K562 (cell line): ENCODE measurements at regions not wholly inside any gene's neighbourhood (a gene's known extent, or its start where the extent isn't known, plus 50 kb on each side); places are given as distances from the start of the nearest gene placed in this dataset.

ENCODE experiments used
- CBX5 ChIP-seq: IDR thresholded peaks from 2 replicates; pipeline ENCODE4 v1.6.1; 2014; ENCODE audit warnings: low read depth, borderline replicate concordance
- CXXC5 ChIP-seq: fragments of 250-450 bp; sonication (Bioruptor Pico); IDR thresholded peaks from 2 replicates; pipeline ENCODE4 v1.8.0; 2022; ENCODE audit warnings: inconsistent platforms, mild to moderate bottlenecking, moderate library complexity
- NFE2L1 ChIP-seq: fragments of 450-650 bp; IDR thresholded peaks from 2 replicates; pipeline ENCODE4 v1.6.1; 2016; ENCODE audit warnings: missing genetic modification characterization, low read depth, mild to moderate bottlenecking, missing compliant biosample characterization, moderate library complexity, borderline replicate concordance
- NFXL1 ChIP-seq: fragments of 450-650 bp; formaldehyde crosslinking; IDR thresholded peaks from 2 replicates; pipeline ENCODE4 v1.4.0; 2021; ENCODE audit warnings: mild to moderate bottlenecking
- POLR2A ChIP-seq: fragments of 450-650 bp; conservative IDR thresholded peaks from 2 replicates; pipeline ENCODE4 v1.6.1; 2016
- POLR2B ChIP-seq: fragments of 450-650 bp; IDR thresholded peaks from 2 replicates; pipeline ENCODE4 v1.6.1; 2018; ENCODE audit warnings: low read depth; ENCODE audit not compliant: partially characterized antibody
- SMARCA4 ChIP-seq: fragments of 450-650 bp; IDR thresholded peaks from 2 replicates; pipeline ENCODE4 v1.6.1; 2016
- ZBTB17 ChIP-seq: fragments of 450-650 bp; formaldehyde crosslinking; IDR thresholded peaks from 2 replicates; pipeline ENCODE4 v1.4.0; 2020; ENCODE audit warnings: mild to moderate bottlenecking
- ZNF79 ChIP-seq: fragments of 250-450 bp; sonication (Bioruptor Pico); IDR thresholded peaks from 2 replicates; pipeline ENCODE4 v1.4.0; 2020; ENCODE audit warnings: low read depth, mild to moderate bottlenecking, moderate library complexity
- TF ChIP-seq, protein P1 (sequence below): fragments of 450-650 bp; IDR thresholded peaks from 2 replicates; pipeline ENCODE4 v1.6.1; 2016
- TF ChIP-seq, protein P2 (sequence below): sonication (generic); formaldehyde crosslinking; IDR thresholded peaks from 2 replicates; pipeline ENCODE4 v1.8.0; 2022; ENCODE audit warnings: mild to moderate bottlenecking, missing genetic modification reagents
- TF ChIP-seq, protein P3 (sequence below), 2 experiments: fragments of 450-650 bp; formaldehyde crosslinking in 1 of 2; IDR thresholded peaks; 2 replicates each; pipeline versions ENCODE4 v1.4.0 to v1.6.1; 2014 to 2020; ENCODE audit warnings: mild to moderate bottlenecking in 2 of 2, borderline replicate concordance in 1 of 2, low read depth in 1 of 2
- TF ChIP-seq, protein P4 (sequence below): IDR thresholded peaks from 3 replicates; pipeline ENCODE4 v1.6.1; 2011; ENCODE audit warnings: borderline replicate concordance, mild to moderate bottlenecking; ENCODE audit not compliant: insufficient read length, insufficient read depth
- TF ChIP-seq, protein P5 (sequence below), 3 experiments: IDR thresholded peaks in 2 of 3; conservative IDR thresholded peaks in 1 of 3; 2 replicates each; pipeline ENCODE4 v1.5.1; 2011 to 2012; ENCODE audit warnings: low read length in 3 of 3, mild to moderate bottlenecking in 3 of 3, control low read depth in 2 of 3, improper control_type of control experiment in 1 of 3, inconsistent platforms in 1 of 3, low read depth in 1 of 3, mixed read lengths in 1 of 3, moderate library complexity in 1 of 3; ENCODE audit not compliant: insufficient read depth in 2 of 3

DNA sequence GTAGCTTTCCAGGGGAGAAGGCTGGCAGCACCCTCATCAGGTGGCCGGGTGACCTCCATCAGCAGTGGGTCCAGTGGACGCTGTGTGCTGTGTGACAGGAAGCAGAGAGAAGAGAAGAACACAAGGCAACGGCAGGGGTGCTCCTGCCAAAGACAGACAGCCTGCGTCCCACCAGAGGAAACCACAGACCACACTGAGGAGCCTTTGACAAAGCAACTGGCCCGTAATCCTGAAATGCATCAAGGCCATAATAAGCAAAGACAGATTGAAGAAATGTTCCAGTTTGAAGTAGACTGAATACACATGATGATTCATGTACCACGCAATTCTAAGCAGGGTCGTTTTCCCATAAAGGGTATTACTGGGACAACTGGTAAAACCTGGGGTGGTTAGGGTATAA lies 172.4 kb downstream of the FBXO15 start:
- TF ChIP-seq, protein P1, sequence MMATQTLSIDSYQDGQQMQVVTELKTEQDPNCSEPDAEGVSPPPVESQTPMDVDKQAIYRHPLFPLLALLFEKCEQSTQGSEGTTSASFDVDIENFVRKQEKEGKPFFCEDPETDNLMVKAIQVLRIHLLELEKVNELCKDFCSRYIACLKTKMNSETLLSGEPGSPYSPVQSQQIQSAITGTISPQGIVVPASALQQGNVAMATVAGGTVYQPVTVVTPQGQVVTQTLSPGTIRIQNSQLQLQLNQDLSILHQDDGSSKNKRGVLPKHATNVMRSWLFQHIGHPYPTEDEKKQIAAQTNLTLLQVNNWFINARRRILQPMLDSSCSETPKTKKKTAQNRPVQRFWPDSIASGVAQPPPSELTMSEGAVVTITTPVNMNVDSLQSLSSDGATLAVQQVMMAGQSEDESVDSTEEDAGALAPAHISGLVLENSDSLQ, result no peak
- TF ChIP-seq CBX5 (no peak), ZBTB17 (no peak), SMARCA4 (no peak), POLR2B (no peak), NFE2L1 (no peak), CXXC5 (no peak), POLR2A (no peak), ZNF79 (no peak), NFXL1 (CRISPR knock-in tag) (no peak)
- TF ChIP-seq, protein P2, sequence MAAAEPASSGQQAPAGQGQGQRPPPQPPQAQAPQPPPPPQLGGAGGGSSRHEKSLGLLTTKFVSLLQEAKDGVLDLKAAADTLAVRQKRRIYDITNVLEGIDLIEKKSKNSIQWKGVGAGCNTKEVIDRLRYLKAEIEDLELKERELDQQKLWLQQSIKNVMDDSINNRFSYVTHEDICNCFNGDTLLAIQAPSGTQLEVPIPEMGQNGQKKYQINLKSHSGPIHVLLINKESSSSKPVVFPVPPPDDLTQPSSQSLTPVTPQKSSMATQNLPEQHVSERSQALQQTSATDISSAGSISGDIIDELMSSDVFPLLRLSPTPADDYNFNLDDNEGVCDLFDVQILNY (CRISPR knock-in tag), result no peak
- TF ChIP-seq, protein P3, sequence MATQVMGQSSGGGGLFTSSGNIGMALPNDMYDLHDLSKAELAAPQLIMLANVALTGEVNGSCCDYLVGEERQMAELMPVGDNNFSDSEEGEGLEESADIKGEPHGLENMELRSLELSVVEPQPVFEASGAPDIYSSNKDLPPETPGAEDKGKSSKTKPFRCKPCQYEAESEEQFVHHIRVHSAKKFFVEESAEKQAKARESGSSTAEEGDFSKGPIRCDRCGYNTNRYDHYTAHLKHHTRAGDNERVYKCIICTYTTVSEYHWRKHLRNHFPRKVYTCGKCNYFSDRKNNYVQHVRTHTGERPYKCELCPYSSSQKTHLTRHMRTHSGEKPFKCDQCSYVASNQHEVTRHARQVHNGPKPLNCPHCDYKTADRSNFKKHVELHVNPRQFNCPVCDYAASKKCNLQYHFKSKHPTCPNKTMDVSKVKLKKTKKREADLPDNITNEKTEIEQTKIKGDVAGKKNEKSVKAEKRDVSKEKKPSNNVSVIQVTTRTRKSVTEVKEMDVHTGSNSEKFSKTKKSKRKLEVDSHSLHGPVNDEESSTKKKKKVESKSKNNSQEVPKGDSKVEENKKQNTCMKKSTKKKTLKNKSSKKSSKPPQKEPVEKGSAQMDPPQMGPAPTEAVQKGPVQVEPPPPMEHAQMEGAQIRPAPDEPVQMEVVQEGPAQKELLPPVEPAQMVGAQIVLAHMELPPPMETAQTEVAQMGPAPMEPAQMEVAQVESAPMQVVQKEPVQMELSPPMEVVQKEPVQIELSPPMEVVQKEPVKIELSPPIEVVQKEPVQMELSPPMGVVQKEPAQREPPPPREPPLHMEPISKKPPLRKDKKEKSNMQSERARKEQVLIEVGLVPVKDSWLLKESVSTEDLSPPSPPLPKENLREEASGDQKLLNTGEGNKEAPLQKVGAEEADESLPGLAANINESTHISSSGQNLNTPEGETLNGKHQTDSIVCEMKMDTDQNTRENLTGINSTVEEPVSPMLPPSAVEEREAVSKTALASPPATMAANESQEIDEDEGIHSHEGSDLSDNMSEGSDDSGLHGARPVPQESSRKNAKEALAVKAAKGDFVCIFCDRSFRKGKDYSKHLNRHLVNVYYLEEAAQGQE (IDR thresholded peaks at IDR 0.05; ENCODE audit: borderline replicate concordance), result no peak
- TF ChIP-seq, protein P3 (CRISPR knock-in tag; IDR thresholded peaks at IDR 0.05; ENCODE audit: low read depth), result no peak
- TF ChIP-seq, protein P4, sequence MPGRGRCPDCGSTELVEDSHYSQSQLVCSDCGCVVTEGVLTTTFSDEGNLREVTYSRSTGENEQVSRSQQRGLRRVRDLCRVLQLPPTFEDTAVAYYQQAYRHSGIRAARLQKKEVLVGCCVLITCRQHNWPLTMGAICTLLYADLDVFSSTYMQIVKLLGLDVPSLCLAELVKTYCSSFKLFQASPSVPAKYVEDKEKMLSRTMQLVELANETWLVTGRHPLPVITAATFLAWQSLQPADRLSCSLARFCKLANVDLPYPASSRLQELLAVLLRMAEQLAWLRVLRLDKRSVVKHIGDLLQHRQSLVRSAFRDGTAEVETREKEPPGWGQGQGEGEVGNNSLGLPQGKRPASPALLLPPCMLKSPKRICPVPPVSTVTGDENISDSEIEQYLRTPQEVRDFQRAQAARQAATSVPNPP, result no peak
- TF ChIP-seq, protein P5, sequence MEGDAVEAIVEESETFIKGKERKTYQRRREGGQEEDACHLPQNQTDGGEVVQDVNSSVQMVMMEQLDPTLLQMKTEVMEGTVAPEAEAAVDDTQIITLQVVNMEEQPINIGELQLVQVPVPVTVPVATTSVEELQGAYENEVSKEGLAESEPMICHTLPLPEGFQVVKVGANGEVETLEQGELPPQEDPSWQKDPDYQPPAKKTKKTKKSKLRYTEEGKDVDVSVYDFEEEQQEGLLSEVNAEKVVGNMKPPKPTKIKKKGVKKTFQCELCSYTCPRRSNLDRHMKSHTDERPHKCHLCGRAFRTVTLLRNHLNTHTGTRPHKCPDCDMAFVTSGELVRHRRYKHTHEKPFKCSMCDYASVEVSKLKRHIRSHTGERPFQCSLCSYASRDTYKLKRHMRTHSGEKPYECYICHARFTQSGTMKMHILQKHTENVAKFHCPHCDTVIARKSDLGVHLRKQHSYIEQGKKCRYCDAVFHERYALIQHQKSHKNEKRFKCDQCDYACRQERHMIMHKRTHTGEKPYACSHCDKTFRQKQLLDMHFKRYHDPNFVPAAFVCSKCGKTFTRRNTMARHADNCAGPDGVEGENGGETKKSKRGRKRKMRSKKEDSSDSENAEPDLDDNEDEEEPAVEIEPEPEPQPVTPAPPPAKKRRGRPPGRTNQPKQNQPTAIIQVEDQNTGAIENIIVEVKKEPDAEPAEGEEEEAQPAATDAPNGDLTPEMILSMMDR (IDR thresholded peaks at IDR 0.05 in 2 of 3, conservative IDR thresholded peaks at IDR 0.05 in 1 of 3; ENCODE audit: insufficient read depth in 2 of 3, low read depth in 1 of 3, low read length in 3 of 3), result no peak
